Erythroblast (primary cell): ENCODE measurements at regions not wholly inside any gene's neighbourhood (a gene's known extent, or its start where the extent isn't known, plus 50 kb on each side); places are given as distances from the start of the nearest gene placed in this dataset.

Experiments used
- GATA1 ChIP-seq: IDR thresholded peaks from 2 replicates; pipeline ENCODE4 v1.6.1; 2011; ENCODE audit warnings: low read depth, mild to moderate bottlenecking, control low read depth, low read length, moderate library complexity
- POLR2A ChIP-seq: IDR thresholded peaks from 2 replicates; pipeline ENCODE4 v1.6.1; 2011; ENCODE audit warnings: mild to moderate bottlenecking, low read length

GRCh38 chr3:72047221-72047871 is 262.4 kb upstream of the PROK2 start:
- TF ChIP-seq POLR2A (no peak), GATA1 (no peak)
